ENCODE measurements at regions not wholly inside any gene's neighbourhood (a gene's known extent, or its start where the extent isn't known, plus 50 kb on each side); places are given as distances from the start of the nearest gene placed in this dataset.

DNA sequence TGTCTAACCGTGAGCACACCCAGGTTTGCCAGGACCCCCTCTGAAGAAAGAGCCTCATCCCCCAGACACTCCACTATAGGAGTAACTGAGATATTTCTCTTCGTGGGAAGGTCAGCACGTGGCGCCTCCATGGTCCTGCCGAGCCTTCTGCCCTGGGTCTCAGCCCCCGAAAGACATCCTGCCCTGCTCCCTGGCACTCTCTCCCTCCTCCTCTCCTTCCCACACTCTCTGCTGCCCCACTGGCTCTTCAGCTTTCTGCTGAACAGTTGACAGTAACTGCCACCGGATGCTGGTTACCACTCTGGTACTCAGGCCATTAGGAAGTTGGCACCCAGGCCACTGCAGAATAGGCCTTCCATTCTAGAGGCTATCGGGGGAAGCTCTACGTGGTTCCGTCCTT lies 185.2 kb downstream of the UACA start:
- CTCF ChIA-PET (ENCODE audit: partially characterized antibody): interaction anchor here (1.2 to 4.9 kb wide), 5 partner anchors 8 to 69 kb away, joined by 3 to 21 read pairs (median 5); no protein-coding TSS in a partner anchor
- no peak overlapping the region for H2BK120ac ChIP-seq (replicated peaks; ENCODE audit: low read depth, low read length)
- H3K27ac ChIP-seq (ENCODE audit: low read depth, low read length): no peak overlapping the region
- no peak overlapping the region for H2AK5ac ChIP-seq (ENCODE audit: low read depth, low read length)
- H3K9me3 ChIP-seq (ENCODE audit: insufficient read depth in 2 of 2, low read depth in 1 of 2, low read length in 1 of 2): peaks cover 0 to 5% of the 10 kb centered on the region in 2 experiments; a peak in 1 of 4 replicates
- FAIRE-seq (no peak), DNase-seq (ENCODE audit: low read depth in 1 of 2, low spot score in 2 of 2) (no peak)
- no peak overlapping the region for H3K4me3 ChIP-seq (ENCODE audit: extremely low read depth in 1 of 4, insufficient read depth in 2 of 4, low read depth in 3 of 4, low read length in 4 of 4)
- H2BK15ac ChIP-seq (ENCODE audit: low read length): no peak overlapping the region
- no peak overlapping the region for H4K91ac ChIP-seq (replicated peaks; ENCODE audit: insufficient read length, low read length)
- H3K27me3 ChIP-seq (replicated peaks in 1 of 4; ENCODE audit: control insufficient read depth in 3 of 4, extremely low read depth in 1 of 4, insufficient read depth in 3 of 4, low read length in 3 of 4): no peaks in the 10 kb centered on the region
- H2BK12ac ChIP-seq (ENCODE audit: low read depth, low read length): no peak overlapping the region
- H3K14ac ChIP-seq (ENCODE audit: insufficient read length): no peak overlapping the region
- no peak overlapping the region for H4K8ac ChIP-seq (ENCODE audit: extremely low read depth, insufficient read depth, low read length)
- H4K20me1 ChIP-seq (replicated peaks in 1 of 2; ENCODE audit: control insufficient read depth in 1 of 2, insufficient read depth in 2 of 2, low read length in 2 of 2): no peaks in the 10 kb centered on the region
- no peak for TF ChIP-seq TEAD4 (IDR thresholded peaks at IDR 0.05; ENCODE audit: low read depth, low read length)
- no peak for TF ChIP-seq RAD21 (IDR thresholded peaks at IDR 0.05 in 1 of 2, conservative IDR thresholded peaks at IDR 0.05 in 1 of 2; ENCODE audit: low read depth in 2 of 2, low read length in 2 of 2)
- TF ChIP-seq RNF2 (IDR thresholded peaks at IDR 0.05; ENCODE audit: borderline replicate concordance, low read depth, low read length, missing control alignments, poor library complexity, severe bottlenecking): no peak
- TF ChIP-seq BCL11A (IDR thresholded peaks at IDR 0.05; ENCODE audit: low read depth in 2 of 2, low read length in 2 of 2): no peak
- no peak for TF ChIP-seq CBX5 (IDR thresholded peaks at IDR 0.05; ENCODE audit: low read depth, low read length)
- no peak for TF ChIP-seq CEBPB (IDR thresholded peaks at IDR 0.05; ENCODE audit: low read depth, low read length)
- TF ChIP-seq, protein P1, sequence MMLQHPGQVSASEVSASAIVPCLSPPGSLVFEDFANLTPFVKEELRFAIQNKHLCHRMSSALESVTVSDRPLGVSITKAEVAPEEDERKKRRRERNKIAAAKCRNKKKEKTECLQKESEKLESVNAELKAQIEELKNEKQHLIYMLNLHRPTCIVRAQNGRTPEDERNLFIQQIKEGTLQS (IDR thresholded peaks at IDR 0.05; ENCODE audit: insufficient read depth, low read depth, low read length): no peak
- TF ChIP-seq POLR2A (IDR thresholded peaks at IDR 0.05; ENCODE audit: control extremely low read depth in 1 of 2, low read depth in 2 of 2, low read length in 2 of 2): no peak
- TF ChIP-seq PHF8 (conservative IDR thresholded peaks at IDR 0.05; ENCODE audit: low read depth, low read length): no peak
- no peak for TF ChIP-seq CBX8 (IDR thresholded peaks at IDR 0.05; ENCODE audit: borderline replicate concordance, low read depth, low read length)
- no peak for TF ChIP-seq EZH2 (IDR thresholded peaks at IDR 0.05; ENCODE audit: low read depth, low read length, severe bottlenecking)
- WGBS, 2 experiments (ENCODE audit: extremely low coverage in 1 of 2, insufficient coverage in 1 of 2, insufficient read length in 1 of 2, insufficient replicate concordance in 2 of 2, low coverage in 1 of 2, low lambda C conversion rate in 2 of 2, missing lambda C conversion rate in 1 of 2): 85% methylated on average over 10 of the region's 10 CpGs; no CpG with 5 or more reads in 1 of the 2 experiments
- no peaks in the 10 kb centered on the region for H3K79me2 ChIP-seq (ENCODE audit: control insufficient read depth in 1 of 2, insufficient read depth in 2 of 2, low read length in 2 of 2)
- H4K5ac ChIP-seq (ENCODE audit: insufficient read length, low read depth, low read length): no peak overlapping the region
- no peak overlapping the region for H2BK5ac ChIP-seq (ENCODE audit: low read depth, low read length)
- POLR2A ChIA-PET (ENCODE audit: partially characterized antibody): no interaction called here
- H3K36me3 ChIP-seq (ENCODE audit: control insufficient read depth in 2 of 4, insufficient read depth in 4 of 4, low read length in 3 of 4): no peaks in the 10 kb centered on the region
- H3K23ac ChIP-seq (ENCODE audit: insufficient read length): no peak overlapping the region
- H3K4ac ChIP-seq (replicated peaks; ENCODE audit: insufficient read length, low read depth, low read length): no peak overlapping the region
- no peaks in the 10 kb centered on the region for H3K79me1 ChIP-seq (ENCODE audit: low read depth, low read length)
- H2AFZ ChIP-seq (ENCODE audit: low read length): no peak overlapping the region
- no peak overlapping the region for H3K56ac ChIP-seq (replicated peaks; ENCODE audit: insufficient read length, low read depth, low read length)
- H3K4me1 ChIP-seq (replicated peaks in 1 of 4; ENCODE audit: control insufficient read depth in 3 of 4, insufficient read depth in 4 of 4, low read length in 3 of 4): peaks cover 0 to 3% (median 0%) of the 10 kb centered on the region in 4 experiments; a peak in 1 of 7 replicates
- no peak overlapping the region for H2BK20ac ChIP-seq (ENCODE audit: low read length)
- H3K9ac ChIP-seq (replicated peaks in 1 of 4; ENCODE audit: extremely low read depth in 1 of 4, low read depth in 3 of 4, low read length in 3 of 4): no peak overlapping the region
- no peaks in the 10 kb centered on the region for H3K23me2 ChIP-seq (ENCODE audit: low read depth, low read length)
- H3K18ac ChIP-seq (ENCODE audit: extremely low read depth, low read length): no peak overlapping the region
- no peak overlapping the region for H3K4me2 ChIP-seq (ENCODE audit: insufficient read depth in 1 of 2, low read depth in 2 of 2, low read length in 2 of 2)

Data from H1 (cell line).